NCI-H69 (cell line): ENCODE measurements at regions not wholly inside any gene's neighbourhood (a gene's known extent, or its start where the extent isn't known, plus 50 kb on each side); places are given as distances from the start of the nearest gene placed in this dataset.
"Not testable (repeated sequence)": the region's sequence is repeated elsewhere in the genome, so short reads cannot be mapped to it uniquely, and the experiment has no call there.

Source experiments
- DNase-seq: peaks from one replicate; lab custom pipeline; 2025; lab: John Stamatoyannopoulos, UW

- no peak for DNase-seq
These were observed 131.9 kb upstream of the DDHD1 start for GRCh38 chr14:53285064-53285463.

GRCh38 chr14:53278602-53279506 lies 125.7 kb upstream of the DDHD1 start:
- DNase-seq: peak; percentile 59

DNA sequence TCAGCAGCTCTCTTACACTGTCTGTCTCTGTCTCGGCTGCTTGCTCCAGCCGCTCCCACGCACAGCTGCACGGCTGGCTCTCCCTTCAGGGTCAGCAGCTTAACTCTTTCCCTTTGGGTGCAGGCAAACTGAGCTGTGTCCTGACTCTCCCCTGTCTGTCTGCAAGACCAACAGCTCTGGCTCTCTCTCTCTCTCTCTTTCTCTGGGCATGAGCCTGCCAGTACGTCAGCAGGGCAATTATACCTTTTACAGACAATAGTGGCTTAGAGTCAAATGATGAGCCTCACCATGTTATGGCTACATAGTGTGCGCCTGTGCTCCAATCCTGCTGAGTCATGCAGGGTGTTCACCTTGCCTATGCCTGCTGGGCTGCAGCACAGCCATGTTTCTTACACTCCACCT lies 120.5 kb upstream of the DDHD1 start:
- DNase-seq: peak; percentile 31

DNA sequence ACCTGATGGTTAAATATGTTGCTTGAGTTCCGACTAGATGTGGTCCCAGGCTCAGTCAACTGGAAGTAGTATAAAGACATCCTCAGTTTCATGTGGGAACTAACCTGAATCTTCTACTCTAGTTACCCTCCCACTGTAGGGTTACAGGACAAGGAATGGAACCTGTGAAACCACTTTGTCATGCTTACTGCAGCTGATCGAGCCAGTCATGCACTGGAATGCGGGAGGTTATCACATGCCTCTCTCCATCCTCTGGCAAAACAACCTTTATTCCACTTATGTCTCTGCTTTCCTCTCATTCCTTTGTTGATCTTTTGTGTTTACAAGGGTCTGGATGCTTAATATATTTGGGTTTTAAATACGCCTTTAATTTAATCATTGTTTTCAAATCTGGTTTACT lies 111.9 kb upstream of the DDHD1 start:
- no peak for DNase-seq

- DNase-seq: no peak
These were observed 107.8 kb upstream of the DDHD1 start for GRCh38 chr14:53260928-53261327.

DNA sequence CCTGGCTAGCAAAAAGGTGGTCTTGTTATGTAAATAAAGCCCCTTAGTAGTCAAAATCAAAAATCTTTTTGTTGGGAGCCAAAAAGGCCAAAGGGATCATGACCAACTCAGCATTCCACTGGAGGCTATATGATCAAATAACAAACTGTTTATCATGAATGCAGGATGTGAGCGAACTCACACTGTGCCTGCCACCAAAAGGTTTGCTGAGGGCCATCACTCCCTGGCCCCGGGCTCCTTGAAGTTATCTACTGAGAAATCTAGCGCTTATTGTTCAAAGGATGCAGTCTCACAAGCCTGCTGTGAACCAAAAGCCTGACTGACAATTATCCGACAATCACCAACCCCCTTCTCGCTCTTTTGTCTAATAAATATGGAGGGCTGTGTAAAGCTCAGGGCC lies 107.2 kb upstream of the DDHD1 start:
- DNase-seq: no peak

- no peak for DNase-seq
These were observed 99.0 kb upstream of the DDHD1 start for GRCh38 chr14:53252141-53252540.

GRCh38 chr14:53249059-53249458 lies 95.9 kb upstream of the DDHD1 start:
- no peak for DNase-seq

GRCh38 chr14:53247596-53248370 lies 94.7 kb upstream of the DDHD1 start:
- no peak for DNase-seq

DNA sequence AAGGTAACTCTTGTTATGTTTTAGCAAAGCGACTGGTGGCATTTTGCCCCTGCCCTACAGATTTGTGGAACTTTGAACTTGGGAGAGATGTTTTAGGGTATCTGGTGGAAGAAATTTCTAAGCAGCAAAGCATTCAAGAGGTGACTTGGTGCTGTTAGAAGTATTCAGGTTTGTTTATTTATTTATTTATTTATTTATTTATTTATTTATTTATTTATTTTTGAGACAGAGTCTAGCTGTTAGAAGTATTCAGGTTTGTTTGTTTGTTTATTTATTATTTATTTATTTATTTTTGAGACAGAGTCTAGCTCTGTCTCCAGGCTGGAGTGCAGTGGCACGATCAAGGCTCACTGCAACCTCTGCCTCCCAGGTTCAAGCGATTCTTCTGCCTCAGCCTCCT lies 89.8 kb upstream of the DDHD1 start:
- DNase-seq: not testable (repeated sequence)

DNA sequence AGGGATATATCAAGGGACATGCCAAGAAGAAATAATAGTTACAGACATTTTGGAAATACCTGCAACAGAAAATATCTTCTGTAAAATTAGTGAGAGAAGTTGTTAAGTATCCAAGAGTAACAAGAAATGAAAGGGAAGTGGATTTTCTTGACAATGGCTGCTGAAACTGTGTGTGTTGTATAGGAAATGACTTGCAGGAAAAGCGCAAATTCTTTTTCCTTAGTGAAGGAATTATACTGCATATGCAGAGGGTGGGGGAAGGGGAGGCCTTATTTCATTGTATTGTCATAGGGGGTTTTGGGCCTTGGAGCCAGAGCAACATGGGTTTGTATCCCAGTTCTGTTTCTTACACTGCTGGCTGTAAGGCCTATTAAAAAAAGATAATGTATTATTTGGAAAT lies 84.4 kb upstream of the DDHD1 start:
- DNase-seq: no peak

- no peak for DNase-seq
These were observed 83.6 kb upstream of the DDHD1 start for GRCh38 chr14:53236708-53237107.

DNA sequence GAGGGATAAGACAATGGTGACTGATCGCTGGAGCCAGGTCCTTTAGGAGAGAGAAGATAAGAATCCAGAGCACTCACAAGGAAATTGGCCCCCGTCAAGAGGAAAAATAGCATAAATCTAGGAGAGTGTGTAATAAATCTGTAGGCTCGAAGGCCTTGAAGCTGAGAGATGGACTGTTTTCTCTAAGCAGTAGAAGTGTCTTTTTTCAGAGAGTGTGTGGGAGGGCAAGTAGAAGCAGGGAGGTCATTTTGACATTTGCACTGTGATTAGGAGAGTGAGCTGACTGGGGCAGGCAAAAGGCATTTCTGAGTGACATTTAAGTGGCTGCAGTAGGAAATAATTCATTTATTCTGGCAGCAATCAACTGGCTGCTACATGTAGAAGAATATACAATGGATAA lies 78.0 kb upstream of the DDHD1 start:
- DNase-seq: no peak

DNA sequence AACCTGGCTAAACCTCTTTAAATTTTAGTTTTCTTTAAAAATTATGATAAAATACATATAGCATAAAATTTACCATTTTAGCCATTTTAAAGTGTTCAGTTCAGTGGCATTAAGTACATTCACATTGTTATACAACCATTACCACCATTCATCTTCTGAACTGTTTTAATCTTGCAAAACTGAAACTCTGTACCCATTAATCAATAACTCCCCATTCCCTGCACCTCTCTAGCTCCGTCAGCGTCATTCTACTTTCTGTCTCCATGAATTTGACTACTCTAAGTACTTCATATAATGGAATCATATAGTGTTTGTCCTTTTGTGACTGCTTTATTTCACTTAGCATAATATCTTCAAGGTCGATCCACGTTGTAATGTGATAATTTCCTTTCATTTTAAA lies 75.8 kb upstream of the DDHD1 start:
- no peak for DNase-seq

DNA sequence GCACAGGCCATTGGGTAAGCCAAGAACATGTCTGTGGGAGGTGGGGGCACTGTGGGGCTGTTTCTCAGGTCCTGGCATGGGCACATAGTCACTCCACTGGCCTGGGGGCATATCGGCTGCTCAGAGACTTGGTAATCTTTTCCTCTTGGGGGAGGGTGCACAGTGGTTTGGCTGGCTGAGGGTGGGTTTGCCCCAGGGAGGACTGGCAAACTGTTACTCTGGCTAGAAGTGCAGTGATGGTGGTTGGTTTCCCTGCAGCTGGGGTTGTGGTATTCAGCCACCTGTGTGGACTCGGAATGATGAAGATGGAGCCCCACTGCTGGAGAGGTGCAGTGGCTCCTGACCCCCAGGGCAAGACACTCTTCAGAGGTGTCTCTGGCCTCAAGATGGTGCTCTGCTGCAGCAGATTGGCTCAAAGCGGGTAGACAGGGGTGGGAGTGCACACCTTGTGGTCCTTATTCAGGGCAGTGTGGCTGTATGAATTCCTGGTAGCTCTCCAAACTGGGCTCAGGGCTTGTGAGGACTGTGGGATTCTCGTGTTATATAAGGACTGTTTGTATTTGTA lies 74.1 kb upstream of the DDHD1 start:
- no peak for DNase-seq

GRCh38 chr14:53226553-53226952 lies 73.4 kb upstream of the DDHD1 start:
- no peak for DNase-seq

- DNase-seq: no peak
These were observed 67.8 kb upstream of the DDHD1 start for GRCh38 chr14:53220914-53221313.

GRCh38 chr14:53218161-53218560 lies 65.0 kb upstream of the DDHD1 start:
- DNase-seq: no peak

DNA sequence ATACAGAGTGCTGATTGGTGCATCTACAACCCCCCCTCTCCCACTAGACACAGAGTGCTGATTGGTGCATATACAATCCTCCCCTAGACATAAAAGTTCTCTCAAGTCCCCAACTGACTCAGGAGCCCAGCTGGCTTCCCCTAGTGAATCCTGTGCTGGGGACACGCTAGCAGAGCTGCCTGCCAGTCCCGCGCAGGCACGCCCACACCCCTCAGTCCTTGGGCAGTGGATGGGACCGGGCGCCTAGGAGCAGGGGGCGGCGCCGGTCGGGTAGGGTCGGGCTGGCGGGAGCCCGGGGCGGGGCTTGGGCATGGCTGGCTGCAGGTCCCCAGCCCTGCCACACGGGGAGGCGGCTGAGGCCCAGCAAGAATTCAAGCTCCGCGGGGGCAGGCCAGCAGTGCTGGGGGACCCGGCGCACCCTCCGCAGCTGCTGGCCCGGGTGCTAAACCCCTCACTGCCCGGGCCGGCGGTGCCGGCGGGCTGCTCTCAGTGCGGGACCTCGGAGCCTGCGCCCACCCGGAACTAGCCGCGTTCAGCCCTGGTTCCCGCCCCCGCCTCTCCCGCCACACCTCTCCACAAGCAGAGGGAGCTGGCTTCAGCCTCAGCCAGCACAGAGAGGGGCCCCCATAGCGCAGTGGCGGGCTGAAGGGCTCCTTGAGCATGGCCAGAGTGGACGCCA lies 64.3 kb upstream of the DDHD1 start:
- DNase-seq: peak; percentile 82

- not testable (repeated sequence) for DNase-seq
These were observed 63.8 kb upstream of the DDHD1 start for GRCh38 chr14:53216955-53217315.

DNA sequence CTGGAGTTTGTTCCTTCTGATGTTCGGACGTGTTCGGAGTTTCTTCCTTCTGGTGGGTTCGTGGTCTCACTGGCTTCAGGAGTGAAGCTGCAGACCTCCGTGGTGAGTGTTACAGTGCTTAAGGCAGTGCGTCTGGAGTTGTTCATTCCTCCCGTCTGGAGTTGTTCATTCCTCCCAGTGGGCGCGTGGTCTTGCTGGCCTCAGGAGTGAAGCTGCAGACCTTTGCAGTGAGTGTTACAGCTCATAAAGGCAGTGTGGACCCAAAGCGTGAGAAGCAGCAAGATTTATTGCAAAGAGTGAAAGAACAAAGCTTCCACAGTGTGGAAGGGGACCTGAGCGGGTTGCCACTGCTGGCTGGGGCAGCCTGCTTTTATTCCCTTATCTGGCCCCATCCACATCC lies 63.4 kb upstream of the DDHD1 start:
- not testable (repeated sequence) for DNase-seq

- DNase-seq: no peak
These were observed 62.0 kb upstream of the DDHD1 start for GRCh38 chr14:53215101-53215500.
